ENCODE measurements at regions not wholly inside any gene's neighbourhood (a gene's known extent, or its start where the extent isn't known, plus 50 kb on each side); places are given as distances from the start of the nearest gene placed in this dataset.

DNA sequence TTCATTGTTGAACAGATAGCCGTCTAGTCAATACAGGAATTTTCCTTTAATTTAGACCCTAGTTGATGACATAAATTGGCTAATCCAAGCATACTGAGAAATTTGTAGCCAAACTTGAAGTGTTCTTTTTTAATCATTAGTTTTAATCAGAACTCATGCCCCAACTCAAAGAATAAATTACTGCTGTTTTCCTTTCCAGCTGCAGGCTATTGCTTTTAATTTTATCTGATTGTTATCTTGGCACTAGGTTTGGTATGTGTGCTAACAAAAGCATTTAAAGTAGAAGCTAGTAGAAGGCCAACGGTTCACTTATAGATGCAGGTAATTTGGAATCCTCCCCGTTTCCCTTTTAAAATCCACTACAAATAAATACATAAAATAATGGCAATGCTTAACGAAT, 188.5 kb downstream of the CD109 start:
- TF ChIP-seq, protein P1, sequence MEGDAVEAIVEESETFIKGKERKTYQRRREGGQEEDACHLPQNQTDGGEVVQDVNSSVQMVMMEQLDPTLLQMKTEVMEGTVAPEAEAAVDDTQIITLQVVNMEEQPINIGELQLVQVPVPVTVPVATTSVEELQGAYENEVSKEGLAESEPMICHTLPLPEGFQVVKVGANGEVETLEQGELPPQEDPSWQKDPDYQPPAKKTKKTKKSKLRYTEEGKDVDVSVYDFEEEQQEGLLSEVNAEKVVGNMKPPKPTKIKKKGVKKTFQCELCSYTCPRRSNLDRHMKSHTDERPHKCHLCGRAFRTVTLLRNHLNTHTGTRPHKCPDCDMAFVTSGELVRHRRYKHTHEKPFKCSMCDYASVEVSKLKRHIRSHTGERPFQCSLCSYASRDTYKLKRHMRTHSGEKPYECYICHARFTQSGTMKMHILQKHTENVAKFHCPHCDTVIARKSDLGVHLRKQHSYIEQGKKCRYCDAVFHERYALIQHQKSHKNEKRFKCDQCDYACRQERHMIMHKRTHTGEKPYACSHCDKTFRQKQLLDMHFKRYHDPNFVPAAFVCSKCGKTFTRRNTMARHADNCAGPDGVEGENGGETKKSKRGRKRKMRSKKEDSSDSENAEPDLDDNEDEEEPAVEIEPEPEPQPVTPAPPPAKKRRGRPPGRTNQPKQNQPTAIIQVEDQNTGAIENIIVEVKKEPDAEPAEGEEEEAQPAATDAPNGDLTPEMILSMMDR (IDR thresholded peaks at IDR 0.05), result no peak
- TF ChIP-seq EZH2 (IDR thresholded peaks at IDR 0.05) (no peak), EZH2phosphoT487 (IDR thresholded peaks at IDR 0.05) (no peak)
